ENCODE measurements at regions not wholly inside any gene's neighbourhood (a gene's known extent, or its start where the extent isn't known, plus 50 kb on each side); places are given as distances from the start of the nearest gene placed in this dataset.

- no peaks in the 10 kb centered on the region for H3K79me2 ChIP-seq (ENCODE audit: control insufficient read depth, insufficient read depth, low read length)
- H3K36me3 ChIP-seq (ENCODE audit: control insufficient read depth, insufficient read depth, low read length) = no peaks in the 10 kb centered on the region
- ATAC-seq = no peak
- CTCF ChIA-PET (ENCODE audit: low intra/inter-chr PET ratio) = no interaction called here
- FAIRE-seq = no peak
- POLR2A ChIA-PET = interaction anchor here (0.9 kb wide), 1 partner anchor 8 kb away, joined by 3 read pairs; no protein-coding TSS in a partner anchor
- H3K4me1 ChIP-seq (replicated peaks in 1 of 2; ENCODE audit: control insufficient read depth in 2 of 2, insufficient read depth in 2 of 2, low read length in 2 of 2) = no peaks in the 10 kb centered on the region
- no peak overlapping the region for H3K27ac ChIP-seq (ENCODE audit: extremely low read depth, low read depth, low read length)
- no peaks in the 10 kb centered on the region for H3K9me3 ChIP-seq (replicated peaks; ENCODE audit: control insufficient read depth, insufficient read depth, low read depth, low read length)
- H4K20me1 ChIP-seq (replicated peaks; ENCODE audit: control insufficient read depth, insufficient read depth, low read length) = no peaks in the 10 kb centered on the region
- no peak overlapping the region for H2AFZ ChIP-seq (ENCODE audit: low read depth, low read length)
- BruUV-seq (replicated peaks) = no TSS peak
- in situ Hi-C loops (cut with MboI) (no loop called here), intact Hi-C loops (cut with micrococcal nuclease) (no loop called here)
- 0% methylated on average over 2 of the region's 2 CpGs for WGBS (ENCODE audit: insufficient coverage, low coverage, missing lambda C conversion rate)
- H3K9me1 ChIP-seq (ENCODE audit: control insufficient read depth, insufficient read depth, low read length) = no peaks in the 10 kb centered on the region
- no peak overlapping the region for H3K4me3 ChIP-seq
- no peak overlapping the region for H3K9ac ChIP-seq (ENCODE audit: insufficient read depth in 1 of 2, low read depth in 2 of 2, low read length in 2 of 2)
- no peak overlapping the region for H3K4me2 ChIP-seq (ENCODE audit: insufficient read depth, low read length)
- no peak for TF ChIP-seq C11orf30 (IDR thresholded peaks at IDR 0.05; ENCODE audit: low read depth)
- TF ChIP-seq CSDE1 (IDR thresholded peaks at IDR 0.05) = no peak
- TF ChIP-seq RCOR1 (IDR thresholded peaks at IDR 0.05; ENCODE audit: borderline replicate concordance in 1 of 2, low read depth in 2 of 2, low read length in 2 of 2) = no peak
- TF ChIP-seq RFX1 (IDR thresholded peaks at IDR 0.05) = no peak
- TF ChIP-seq ASH1L (IDR thresholded peaks at IDR 0.05; ENCODE audit: borderline replicate concordance, low read depth, partially characterized antibody) = no peak
- no peak for TF ChIP-seq FOXK1 (CRISPR knock-in tag; IDR thresholded peaks at IDR 0.05; ENCODE audit: borderline replicate concordance)
- no peak for TF ChIP-seq XRCC3 (IDR thresholded peaks at IDR 0.05)
- TF ChIP-seq JUN (IDR thresholded peaks at IDR 0.05; ENCODE audit: borderline replicate concordance, low read depth, low read length) = no peak
- TF ChIP-seq JUN (CRISPR knock-in tag; IDR thresholded peaks at IDR 0.05; ENCODE audit: borderline replicate concordance) = no peak
- TF ChIP-seq NFXL1 (CRISPR knock-in tag; IDR thresholded peaks at IDR 0.05) = no peak
- TF ChIP-seq HMG20A (CRISPR knock-in tag; conservative IDR thresholded peaks at IDR 0.05) = no peak
- no peak for TF ChIP-seq ZBTB7A (IDR thresholded peaks at IDR 0.05; ENCODE audit: borderline replicate concordance, control insufficient read depth, low read depth, low read length)
- TF ChIP-seq NFE2 (IDR thresholded peaks at IDR 0.05; ENCODE audit: low read depth) = no peak
- TF ChIP-seq KDM4B (IDR thresholded peaks at IDR 0.05; ENCODE audit: borderline replicate concordance in 2 of 2, low read depth in 1 of 2) = no peak
- TF ChIP-seq FOXP4 (CRISPR knock-in tag; IDR thresholded peaks at IDR 0.05; ENCODE audit: borderline replicate concordance) = no peak
- TF ChIP-seq ZNF408 (CRISPR knock-in tag; IDR thresholded peaks at IDR 0.05; ENCODE audit: low read depth) = no peak
- H3K27me3 ChIP-seq (ENCODE audit: control insufficient read depth in 2 of 2, insufficient read depth in 2 of 2, low read length in 2 of 2) = peaks cover 0 to 21% of the 10 kb centered on the region in 2 experiments; a peak in 2 of 5 replicates
- no peak for DNase-seq (ENCODE audit: extremely low read depth in 1 of 4, low spot score in 3 of 4)
Measured at GRCh38 chr13:40136896-40137295, 481.4 kb downstream of the COG6 start.
